Testis (tissue), 2 donors: ENCODE measurements at regions not wholly inside any gene's neighbourhood (a gene's known extent, or its start where the extent isn't known, plus 50 kb on each side); places are given as distances from the start of the nearest gene placed in this dataset.

Source experiments
- DNase-seq: peaks from one replicate; pipeline ENCODE4 v3.0.0-alpha.2; 2019
- H3K27ac ChIP-seq, 2 donors: fragments of 200-600 bp; sonication (generic); one replicate each; pipeline ENCODE4 v1.5.1; 2019
- H3K27me3 ChIP-seq: fragments of 200-600 bp; sonication (generic); one replicate; pipeline ENCODE4 v1.5.1; 2019
- H3K36me3 ChIP-seq: fragments of 200-600 bp; sonication (generic); one replicate; pipeline ENCODE4 v1.5.1; 2017; ENCODE audit warnings: low read depth; ENCODE audit errors: missing control alignments
- H3K4me1 ChIP-seq: fragments of 200-600 bp; sonication (generic); one replicate; pipeline ENCODE4 v1.5.1; 2019
- H3K4me3 ChIP-seq, 2 donors: fragments of 200-600 bp; sonication (generic); one replicate each; pipeline ENCODE4 v1.5.1; 2017 to 2019
- H3K9me3 ChIP-seq: fragments of 200-600 bp; sonication (generic); one replicate; pipeline ENCODE4 v1.5.1; 2017
- POLR2A ChIP-seq: fragments of 450-650 bp; IDR thresholded peaks from one replicate; pipeline ENCODE4 v1.6.1; 2017; ENCODE audit warnings: antibody characterized with exemption, mild to moderate bottlenecking, moderate library complexity
- WGBS, 2 donors: methylation state at CpG; one replicate each; pipeline ENCODE4 v1.1.5; 2018; 5-methylcytosine and 5-hydroxymethylcytosine counted together
- intact Hi-C: fragments of 100-400 bp; cut with DNase I; formaldehyde crosslinking; loops from one replicate; pipeline ENCODE4 v1.15.1; 2023; ENCODE audit warnings: low total_unique reads
- TF ChIP-seq, protein P1 (sequence below), 3 experiments: fragments of 450-650 bp in 2 of 3; fragments of 200-600 bp in 1 of 3; sonication (generic) in 1 of 3; IDR thresholded peaks; one replicate each; pipeline ENCODE4 v1.5.1; 2016 to 2019; ENCODE audit warnings: antibody characterized with exemption in 3 of 3, mild to moderate bottlenecking in 2 of 3, moderate library complexity in 1 of 3

- H3K9me3 ChIP-seq, result no peaks in the 10 kb centered on the region
- intact Hi-C loops, result no loop called here
Measured at GRCh38 chr16:65981057-65981456, 385.4 kb upstream of the CDH5 start.

DNA sequence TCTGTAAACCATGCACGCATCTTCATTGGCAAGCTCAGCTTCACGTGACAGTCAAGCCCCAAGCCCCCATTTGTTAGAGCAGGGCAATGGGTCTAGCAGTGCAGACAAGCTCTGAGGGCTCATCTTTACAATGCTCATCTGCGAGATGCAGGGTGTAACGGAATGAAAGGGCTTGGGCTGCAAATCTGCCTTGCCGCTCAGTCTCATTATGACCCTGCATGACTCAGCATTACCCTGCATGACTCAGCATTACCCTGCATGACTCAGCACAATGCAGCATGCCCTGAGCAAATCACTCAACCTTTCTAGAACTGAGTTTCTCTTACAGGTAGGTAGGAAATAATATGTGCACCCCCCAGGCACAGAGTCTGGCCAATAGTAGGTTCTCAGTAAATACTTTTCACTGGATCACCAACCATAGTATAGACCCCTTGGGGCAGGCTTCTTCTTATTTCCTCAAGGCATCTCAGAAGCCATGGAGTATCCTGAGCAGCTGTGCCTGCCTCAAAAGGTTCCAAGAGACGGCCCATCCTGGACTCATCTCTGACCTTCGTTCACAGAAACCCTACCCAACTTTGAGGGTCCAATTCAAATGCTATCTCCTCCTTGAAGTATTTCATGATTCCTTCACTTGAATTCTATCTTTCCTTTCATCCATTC, 391.3 kb upstream of the CDH5 start:
- WGBS, 2 donors, result 89 to 93% methylated on average over 7 of the region's 7 CpGs
- H3K4me3 ChIP-seq, result no peak overlapping the region

More at GRCh38 chr16:65981057-65981456, 385.4 kb upstream of the CDH5 start:
- Histone ChIP-seq H3K27ac (no peak overlapping the region), H3K4me1 (no peaks in the 10 kb centered on the region), H3K27me3 (no peaks in the 10 kb centered on the region), H3K4me3 (no peak overlapping the region), H3K36me3 (no peaks in the 10 kb centered on the region)
- no peak for TF ChIP-seq POLR2A
- TF ChIP-seq, protein P1, sequence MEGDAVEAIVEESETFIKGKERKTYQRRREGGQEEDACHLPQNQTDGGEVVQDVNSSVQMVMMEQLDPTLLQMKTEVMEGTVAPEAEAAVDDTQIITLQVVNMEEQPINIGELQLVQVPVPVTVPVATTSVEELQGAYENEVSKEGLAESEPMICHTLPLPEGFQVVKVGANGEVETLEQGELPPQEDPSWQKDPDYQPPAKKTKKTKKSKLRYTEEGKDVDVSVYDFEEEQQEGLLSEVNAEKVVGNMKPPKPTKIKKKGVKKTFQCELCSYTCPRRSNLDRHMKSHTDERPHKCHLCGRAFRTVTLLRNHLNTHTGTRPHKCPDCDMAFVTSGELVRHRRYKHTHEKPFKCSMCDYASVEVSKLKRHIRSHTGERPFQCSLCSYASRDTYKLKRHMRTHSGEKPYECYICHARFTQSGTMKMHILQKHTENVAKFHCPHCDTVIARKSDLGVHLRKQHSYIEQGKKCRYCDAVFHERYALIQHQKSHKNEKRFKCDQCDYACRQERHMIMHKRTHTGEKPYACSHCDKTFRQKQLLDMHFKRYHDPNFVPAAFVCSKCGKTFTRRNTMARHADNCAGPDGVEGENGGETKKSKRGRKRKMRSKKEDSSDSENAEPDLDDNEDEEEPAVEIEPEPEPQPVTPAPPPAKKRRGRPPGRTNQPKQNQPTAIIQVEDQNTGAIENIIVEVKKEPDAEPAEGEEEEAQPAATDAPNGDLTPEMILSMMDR (IDR thresholded peaks at IDR 0.05), result no peak
- DNase-seq, result no peak
- 87 to 92% methylated on average over 2 of the region's 2 CpGs for WGBS, 2 donors

DNA sequence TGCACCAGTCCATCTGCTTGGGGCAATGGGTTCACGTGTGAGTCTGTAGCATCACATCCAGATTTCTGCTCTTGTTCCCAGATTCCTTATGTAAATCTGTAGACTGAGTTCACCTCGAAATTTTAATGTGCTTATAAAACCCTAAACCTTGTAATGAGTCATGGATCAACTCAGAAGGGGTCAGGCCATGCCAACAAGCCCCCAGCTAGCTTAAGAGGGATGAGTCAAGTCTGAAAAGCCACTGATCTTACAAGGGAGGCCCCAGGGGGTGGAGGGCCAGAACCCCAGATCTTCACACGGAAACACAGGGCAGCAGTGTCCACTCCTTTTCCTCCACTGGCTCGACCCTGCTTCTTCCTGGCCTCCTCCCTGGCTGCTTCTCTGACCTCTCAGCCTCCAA, 399.1 kb upstream of the CDH5 start:
- no peak for DNase-seq
- peaks cover 4% of the 10 kb centered on the region for H3K4me1 ChIP-seq
- H3K27ac ChIP-seq, result no peak overlapping the region
- 51 to 56% methylated on average over 3 to 4 of the region's 4 CpGs for WGBS, 2 donors
- H3K9me3 ChIP-seq, result no peaks in the 10 kb centered on the region
- no peaks in the 10 kb centered on the region for H3K36me3 ChIP-seq
- TF ChIP-seq, protein P1 (IDR thresholded peaks at IDR 0.05), result no peak
- no peak for TF ChIP-seq POLR2A
- intact Hi-C loops, result no loop called here
- no peak overlapping the region for H3K4me3 ChIP-seq
- H3K27me3 ChIP-seq, result no peaks in the 10 kb centered on the region

More for the DNA sequence above, 391.3 kb upstream of the CDH5 start:
- H3K4me1 ChIP-seq, result no peaks in the 10 kb centered on the region
- H3K9me3 ChIP-seq, result no peaks in the 10 kb centered on the region
- no peaks in the 10 kb centered on the region for H3K27me3 ChIP-seq
- intact Hi-C loops, result no loop called here
- H3K27ac ChIP-seq, result no peak overlapping the region
- no peaks in the 10 kb centered on the region for H3K36me3 ChIP-seq
- DNase-seq, result no peak
- TF ChIP-seq, protein P1 (IDR thresholded peaks at IDR 0.05), result no peak

- intact Hi-C loops, result no loop called here
- no peaks in the 10 kb centered on the region for H3K36me3 ChIP-seq
- H3K9me3 ChIP-seq, result no peaks in the 10 kb centered on the region
- no peak overlapping the region for H3K27ac ChIP-seq
- no peak for DNase-seq
- no peaks in the 10 kb centered on the region for H3K27me3 ChIP-seq
- no peak overlapping the region for H3K4me3 ChIP-seq
- TF ChIP-seq, protein P1 (IDR thresholded peaks at IDR 0.05), result no peak
- no peak for TF ChIP-seq POLR2A
- H3K4me1 ChIP-seq, result peaks cover 4% of the 10 kb centered on the region
- WGBS, 2 donors, result 84 to 91% methylated on average over 6 of the region's 6 CpGs
Measured at GRCh38 chr16:65965628-65966027, 400.9 kb upstream of the CDH5 start.

DNA sequence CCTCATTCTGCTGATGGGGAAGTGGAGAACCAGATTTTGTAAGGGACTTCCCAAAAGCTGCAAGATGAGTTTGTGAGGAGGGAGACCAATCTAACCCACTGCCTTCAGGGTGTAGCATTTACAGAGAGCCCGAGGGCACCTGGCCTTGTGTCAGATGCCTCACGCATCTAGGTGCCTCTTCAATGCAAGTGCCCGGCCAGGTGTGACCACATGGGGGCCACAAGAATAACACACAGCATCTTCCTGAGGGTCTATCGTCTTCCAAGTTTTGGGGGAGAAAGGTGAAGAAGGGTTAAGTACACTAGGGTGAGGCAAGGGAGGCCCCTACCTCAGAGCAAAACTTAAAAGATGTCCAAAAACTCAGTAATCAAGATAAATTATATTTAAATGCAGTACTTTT, 401.7 kb upstream of the CDH5 start:
- no peak overlapping the region for H3K27ac ChIP-seq
- TF ChIP-seq POLR2A, result no peak
- TF ChIP-seq, protein P1 (IDR thresholded peaks at IDR 0.05), result no peak
- no peaks in the 10 kb centered on the region for H3K9me3 ChIP-seq
- no peak for DNase-seq
- no peak overlapping the region for H3K4me3 ChIP-seq
- no peaks in the 10 kb centered on the region for H3K27me3 ChIP-seq
- intact Hi-C loops, result no loop called here
- H3K36me3 ChIP-seq, result no peaks in the 10 kb centered on the region
- WGBS, 2 donors, result 91 to 100% methylated on average over 4 of the region's 4 CpGs
- peaks cover 4% of the 10 kb centered on the region for H3K4me1 ChIP-seq
